HepG2 (cell line): ENCODE measurements at regions not wholly inside any gene's neighbourhood (a gene's known extent, or its start where the extent isn't known, plus 50 kb on each side); places are given as distances from the start of the nearest gene placed in this dataset.
A peak's percentile ranks its signal among the peaks of the same experiment; 100 is the strongest.

Experiments used
- CREM ChIP-seq, 2 experiments: sonication (generic) in 1 of 2; formaldehyde crosslinking in 1 of 2; IDR thresholded peaks; 2 replicates each; pipeline versions ENCODE4 v1.4.0 to v1.6.1; 2016 to 2020; ENCODE audit warnings: antibody characterized with exemption in 1 of 2, mild to moderate bottlenecking in 1 of 2, missing genetic modification reagents in 1 of 2
- ELF1 ChIP-seq: sonication (generic); formaldehyde crosslinking; IDR thresholded peaks from 2 replicates; pipeline ENCODE4 v1.4.0; 2020; ENCODE audit warnings: missing genetic modification reagents
- FLYWCH1 ChIP-seq: sonication (generic); formaldehyde crosslinking; IDR thresholded peaks from 2 replicates; pipeline ENCODE4 v1.8.1; 2023; ENCODE audit warnings: mild to moderate bottlenecking, missing genetic modification reagents
- HNRNPUL1 ChIP-seq: fragments of 200-400 bp; formaldehyde crosslinking; IDR thresholded peaks from 2 replicates; pipeline ENCODE4 v1.6.1; 2017; ENCODE audit warnings: low read depth, mild to moderate bottlenecking, low read length, moderate library complexity
- IRX3 ChIP-seq: sonication (generic); formaldehyde crosslinking; IDR thresholded peaks from 2 replicates; pipeline ENCODE4 v1.8.1; 2023; ENCODE audit warnings: mild to moderate bottlenecking, low read depth, missing genetic modification reagents, borderline replicate concordance
- MEIS2 ChIP-seq: sonication (generic); formaldehyde crosslinking; IDR thresholded peaks from 2 replicates; pipeline ENCODE4 v1.9.0; 2021; ENCODE audit warnings: mild to moderate bottlenecking, missing genetic modification reagents
- SIX4 ChIP-seq: sonication (generic); formaldehyde crosslinking; IDR thresholded peaks from 2 replicates; pipeline ENCODE4 v1.4.0; 2020; ENCODE audit warnings: missing genetic modification reagents
- SMYD3 ChIP-seq: sonication (generic); formaldehyde crosslinking; IDR thresholded peaks from 2 replicates; pipeline ENCODE4 v1.8.1; 2023; ENCODE audit warnings: mild to moderate bottlenecking, missing genetic modification reagents
- SNAPC2 ChIP-seq: sonication (generic); formaldehyde crosslinking; IDR thresholded peaks from 2 replicates; pipeline ENCODE4 v1.8.1; 2022; ENCODE audit warnings: mild to moderate bottlenecking, missing genetic modification reagents
- THAP11 ChIP-seq: IDR thresholded peaks from 2 replicates; pipeline ENCODE4 v1.6.1; 2016; ENCODE audit warnings: missing biosample characterization, missing genetic modification reagents
- ZNF274 ChIP-seq: sonication (generic); formaldehyde crosslinking; IDR thresholded peaks from 2 replicates; pipeline ENCODE4 v1.5.1; 2020; ENCODE audit warnings: mild to moderate bottlenecking, missing genetic modification reagents
- ZNF672 ChIP-seq: sonication (generic); formaldehyde crosslinking; IDR thresholded peaks from 2 replicates; pipeline ENCODE4 v1.8.1; 2022; ENCODE audit warnings: missing genetic modification reagents
- ZZZ3 ChIP-seq: sonication (generic); formaldehyde crosslinking; IDR thresholded peaks from 2 replicates; pipeline ENCODE4 v1.4.0; 2020; ENCODE audit warnings: missing genetic modification reagents, mild to moderate bottlenecking, borderline replicate concordance
- TF ChIP-seq, protein P1 (sequence below): sonication (generic); formaldehyde crosslinking; IDR thresholded peaks from 2 replicates; pipeline ENCODE4 v1.8.1; 2023; ENCODE audit warnings: mild to moderate bottlenecking, missing genetic modification reagents
- TF ChIP-seq, protein P2 (sequence below): sonication (generic); formaldehyde crosslinking; IDR thresholded peaks from 2 replicates; pipeline ENCODE4 v1.5.0; 2020; ENCODE audit warnings: missing genetic modification reagents

DNA sequence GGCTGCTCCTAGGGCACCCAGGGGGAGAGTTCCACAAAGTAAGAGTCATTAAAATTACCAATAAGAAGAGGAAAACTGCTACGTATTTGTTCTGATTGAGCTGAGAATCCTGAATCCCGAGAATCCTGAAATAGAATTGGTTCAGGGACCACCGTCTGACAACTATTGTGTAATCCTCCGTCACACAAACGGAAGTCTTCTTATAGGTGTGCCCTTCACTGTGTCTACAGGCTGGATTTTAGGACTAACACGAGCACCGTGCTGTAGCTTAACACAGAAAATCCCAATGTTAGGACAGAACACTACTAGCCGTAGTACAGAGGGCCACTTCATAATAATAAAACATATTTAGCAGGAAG, 50.6 kb upstream of the RNF182 start (continued):
- no peak for TF ChIP-seq MEIS2 (CRISPR knock-in tag)
- no peak for TF ChIP-seq HNRNPUL1
- TF ChIP-seq, protein P1, sequence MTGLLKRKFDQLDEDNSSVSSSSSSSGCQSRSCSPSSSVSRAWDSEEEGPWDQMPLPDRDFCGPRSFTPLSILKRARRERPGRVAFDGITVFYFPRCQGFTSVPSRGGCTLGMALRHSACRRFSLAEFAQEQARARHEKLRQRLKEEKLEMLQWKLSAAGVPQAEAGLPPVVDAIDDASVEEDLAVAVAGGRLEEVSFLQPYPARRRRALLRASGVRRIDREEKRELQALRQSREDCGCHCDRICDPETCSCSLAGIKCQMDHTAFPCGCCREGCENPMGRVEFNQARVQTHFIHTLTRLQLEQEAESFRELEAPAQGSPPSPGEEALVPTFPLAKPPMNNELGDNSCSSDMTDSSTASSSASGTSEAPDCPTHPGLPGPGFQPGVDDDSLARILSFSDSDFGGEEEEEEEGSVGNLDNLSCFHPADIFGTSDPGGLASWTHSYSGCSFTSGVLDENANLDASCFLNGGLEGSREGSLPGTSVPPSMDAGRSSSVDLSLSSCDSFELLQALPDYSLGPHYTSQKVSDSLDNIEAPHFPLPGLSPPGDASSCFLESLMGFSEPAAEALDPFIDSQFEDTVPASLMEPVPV (CRISPR knock-in tag): peak; percentile 11; the same call in 1 of the 2 replicates
- 0 out of 2 replicates have a peak, but pooled peaks have one; percentile 11 for TF ChIP-seq ZNF672
- peak; percentile 36; the same call in 1 of the 2 replicates for TF ChIP-seq SMYD3 (CRISPR knock-in tag)
- no peak for TF ChIP-seq FLYWCH1 (CRISPR knock-in tag)
- no peak for TF ChIP-seq CREM (IDR thresholded peaks at IDR 0.05)
- TF ChIP-seq CREM (CRISPR knock-in tag; IDR thresholded peaks at IDR 0.05): no peak
- TF ChIP-seq SNAPC2 (CRISPR knock-in tag): 0 out of 2 replicates have a peak, but pooled peaks have one; percentile 19
- no peak for TF ChIP-seq SIX4 (CRISPR knock-in tag)
- TF ChIP-seq ZZZ3 (CRISPR knock-in tag): peak; percentile 70; the same call in 1 of the 2 replicates
- TF ChIP-seq ELF1: no peak
- TF ChIP-seq THAP11 (CRISPR knock-in tag): no peak
- TF ChIP-seq ZNF274 (CRISPR knock-in tag): no peak
- TF ChIP-seq, protein P2, sequence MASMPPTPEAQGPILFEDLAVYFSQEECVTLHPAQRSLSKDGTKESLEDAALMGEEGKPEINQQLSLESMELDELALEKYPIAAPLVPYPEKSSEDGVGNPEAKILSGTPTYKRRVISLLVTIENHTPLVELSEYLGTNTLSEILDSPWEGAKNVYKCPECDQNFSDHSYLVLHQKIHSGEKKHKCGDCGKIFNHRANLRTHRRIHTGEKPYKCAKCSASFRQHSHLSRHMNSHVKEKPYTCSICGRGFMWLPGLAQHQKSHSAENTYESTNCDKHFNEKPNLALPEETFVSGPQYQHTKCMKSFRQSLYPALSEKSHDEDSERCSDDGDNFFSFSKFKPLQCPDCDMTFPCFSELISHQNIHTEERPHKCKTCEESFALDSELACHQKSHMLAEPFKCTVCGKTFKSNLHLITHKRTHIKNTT: no peak
- TF ChIP-seq IRX3: peak; percentile 17; the same call in 1 of the 2 replicates
- TF ChIP-seq, all 625 proteins: peak for 17
